ENCODE measurements at regions not wholly inside any gene's neighbourhood (a gene's known extent, or its start where the extent isn't known, plus 50 kb on each side); places are given as distances from the start of the nearest gene placed in this dataset.

- no peak for TF ChIP-seq EZH2 (IDR thresholded peaks at IDR 0.05)
- no peak for TF ChIP-seq RAD21 (IDR thresholded peaks at IDR 0.05; ENCODE audit: low read depth)
Measured at GRCh38 chr18:43398601-43399000, 121.3 kb upstream of the SYT4 start (continued).

DNA sequence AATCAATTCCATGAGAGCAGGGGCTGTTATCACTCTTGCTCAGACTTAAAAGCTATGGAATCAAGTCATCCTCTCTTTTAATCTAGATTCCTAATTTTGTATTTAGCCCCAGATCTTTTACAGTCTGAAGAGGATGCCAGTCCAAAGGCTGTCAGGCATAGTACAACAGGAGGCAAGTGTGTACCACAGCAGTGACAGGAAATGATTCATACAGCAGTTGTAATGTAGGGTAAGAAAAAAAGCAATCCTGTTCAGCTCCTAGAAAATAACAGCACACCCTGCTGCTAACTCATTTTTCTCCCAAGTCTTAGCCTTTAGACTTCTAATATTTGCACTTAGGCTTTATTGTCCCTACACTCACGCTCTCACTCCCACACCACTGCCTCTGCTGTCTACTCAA, 127.8 kb upstream of the SYT4 start:
- intact Hi-C loops (cut with micrococcal nuclease) = no loop called here
- no peak overlapping the region for H3K27ac ChIP-seq (ENCODE audit: low read depth, low read length)
- POLR2A ChIA-PET = no interaction called here

More for the DNA sequence above, 127.8 kb upstream of the SYT4 start:
- Histone ChIP-seq H4K20me1 (ENCODE audit: insufficient read depth) (no peaks in the 10 kb centered on the region), H2AFZ (ENCODE audit: low read depth, low read length, poor library complexity, severe bottlenecking) (no peak overlapping the region), H3K4me2 (ENCODE audit: low read length) (no peak overlapping the region), H3K4me1 (ENCODE audit: control insufficient read depth in 1 of 2, insufficient read depth in 2 of 2, low read length in 2 of 2) (no peaks in the 10 kb centered on the region), H3K4me3 (replicated peaks in 1 of 2; ENCODE audit: low read depth in 1 of 2, low read length in 2 of 2) (no peak overlapping the region), H3K79me2 (ENCODE audit: insufficient read depth, low read length) (no peaks in the 10 kb centered on the region), H3K27me3 (ENCODE audit: insufficient read depth, low read length) (no peaks in the 10 kb centered on the region), H3K9me2 (ENCODE audit: insufficient read depth) (no peaks in the 10 kb centered on the region), H3K9me3 (ENCODE audit: control insufficient read depth in 1 of 2, insufficient read depth in 1 of 2, low read depth in 1 of 2, low read length in 2 of 2) (peaks cover 2 to 26% of the 10 kb centered on the region in 2 experiments; a peak in 2 of 4 replicates), H3K36me3 (ENCODE audit: control insufficient read depth in 1 of 2, insufficient read depth in 2 of 2, low read length in 2 of 2) (no peaks in the 10 kb centered on the region), H3K9ac (ENCODE audit: low read length) (no peak overlapping the region)
- DNase-seq (ENCODE audit: low read depth, low spot score) (no peak), ATAC-seq (no peak)
- RAD21 ChIA-PET (ENCODE audit: low non-redundant PET in 1 of 2, low total read pairs in 2 of 2, uncharacterized antibody in 2 of 2, unreplicated experiment in 2 of 2) = no interaction called here
- TF ChIP-seq ELF1 (IDR thresholded peaks at IDR 0.05; ENCODE audit: borderline replicate concordance, low read depth) (no peak), REST (IDR thresholded peaks at IDR 0.05; ENCODE audit: low read depth) (no peak), ZNF274 (IDR thresholded peaks at IDR 0.05; ENCODE audit: low read depth, low read length) (no peak), SRF (IDR thresholded peaks at IDR 0.05; ENCODE audit: low read depth) (no peak), ZFX (IDR thresholded peaks at IDR 0.05) (no peak), TCF7L2 (IDR thresholded peaks at IDR 0.05; ENCODE audit: borderline replicate concordance, extremely low read depth, insufficient read depth, insufficient read length) (no peak), EGR1 (IDR thresholded peaks at IDR 0.05; ENCODE audit: low read depth) (no peak), MAX (IDR thresholded peaks at IDR 0.05) (no peak), EZH2phosphoT487 (IDR thresholded peaks at IDR 0.05; ENCODE audit: borderline replicate concordance) (no peak)
- TF ChIP-seq, protein P1, sequence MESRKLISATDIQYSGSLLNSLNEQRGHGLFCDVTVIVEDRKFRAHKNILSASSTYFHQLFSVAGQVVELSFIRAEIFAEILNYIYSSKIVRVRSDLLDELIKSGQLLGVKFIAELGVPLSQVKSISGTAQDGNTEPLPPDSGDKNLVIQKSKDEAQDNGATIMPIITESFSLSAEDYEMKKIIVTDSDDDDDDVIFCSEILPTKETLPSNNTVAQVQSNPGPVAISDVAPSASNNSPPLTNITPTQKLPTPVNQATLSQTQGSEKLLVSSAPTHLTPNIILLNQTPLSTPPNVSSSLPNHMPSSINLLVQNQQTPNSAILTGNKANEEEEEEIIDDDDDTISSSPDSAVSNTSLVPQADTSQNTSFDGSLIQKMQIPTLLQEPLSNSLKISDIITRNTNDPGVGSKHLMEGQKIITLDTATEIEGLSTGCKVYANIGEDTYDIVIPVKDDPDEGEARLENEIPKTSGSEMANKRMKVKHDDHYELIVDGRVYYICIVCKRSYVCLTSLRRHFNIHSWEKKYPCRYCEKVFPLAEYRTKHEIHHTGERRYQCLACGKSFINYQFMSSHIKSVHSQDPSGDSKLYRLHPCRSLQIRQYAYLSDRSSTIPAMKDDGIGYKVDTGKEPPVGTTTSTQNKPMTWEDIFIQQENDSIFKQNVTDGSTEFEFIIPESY (IDR thresholded peaks at IDR 0.05; ENCODE audit: extremely low read depth, insufficient replicate concordance, low read length) = no peak
- BruUV-seq (replicated peaks) = no TSS peak
- CTCF ChIA-PET = no interaction called here

Measured in HCT116 (cell line).